WTC11 (cell line): ENCODE measurements at regions not wholly inside any gene's neighbourhood (a gene's known extent, or its start where the extent isn't known, plus 50 kb on each side); places are given as distances from the start of the nearest gene placed in this dataset.
"Not testable (repeated sequence)": the region's sequence is repeated elsewhere in the genome, so short reads cannot be mapped to it uniquely, and the experiment has no call there.

Experiments
- ATAC-seq: fragments of 200-7000 bp; cut with Tn5 transposase; 2 replicates; pipeline ENCODE4 v1.10.0; 2021; ENCODE audit warnings: mild to moderate bottlenecking, moderate library complexity
- CTCF ChIA-PET: fragments of 300-600 bp; sonication (Branson Sonifier 250); formaldehyde crosslinking; loops from one replicate; lab custom pipeline; 2021; ENCODE audit warnings: antibody characterized with exemption; lab: Charles Lee
- POLR2A ChIA-PET: fragments of 350-600 bp; sonication (Branson Sonifier 250); formaldehyde crosslinking; loops from one replicate; lab custom pipeline; 2021; ENCODE audit warnings: antibody characterized with exemption; lab: Charles Lee
- DNase-seq: peaks from one replicate; pipeline ENCODE4 v3.0.0; 2021; ENCODE audit warnings: low spot score
- H3K27ac Mint-ChIP-seq: 2 replicates; pipeline ENCODE4 v1.8.0; 2021; ENCODE audit warnings: mixed read lengths
- H3K27me3 Mint-ChIP-seq: 2 replicates; pipeline ENCODE4 v1.8.0; 2021; ENCODE audit warnings: low read depth, mild to moderate bottlenecking, moderate library complexity, mixed read lengths
- H3K36me3 Mint-ChIP-seq: 2 replicates; pipeline ENCODE4 v1.8.0; 2021; ENCODE audit warnings: mixed read lengths
- H3K4me1 Mint-ChIP-seq: 2 replicates; pipeline ENCODE4 v1.8.0; 2022; ENCODE audit warnings: mixed read lengths
- H3K4me3 Mint-ChIP-seq: 2 replicates; pipeline ENCODE4 v1.8.0; 2021; ENCODE audit warnings: mild to moderate bottlenecking, moderate library complexity, mixed read lengths
- H3K9me3 Mint-ChIP-seq: 2 replicates; pipeline ENCODE4 v1.8.0; 2021; ENCODE audit warnings: mixed read lengths
- AR ChIP-seq: fragments of 250-450 bp; sonication (Bioruptor Pico); IDR thresholded peaks from 2 replicates; pipeline ENCODE4 v1.9.0; 2021; ENCODE audit warnings: mild to moderate bottlenecking
- ATF3 ChIP-seq: sonication (generic); formaldehyde crosslinking; conservative IDR thresholded peaks from 2 replicates; pipeline ENCODE4 v1.8.1; 2022; ENCODE audit warnings: mild to moderate bottlenecking, missing genetic modification reagents
- E2F4 ChIP-seq: sonication (generic); formaldehyde crosslinking; IDR thresholded peaks from 2 replicates; pipeline ENCODE4 v1.8.1; 2022; ENCODE audit warnings: low read depth, mild to moderate bottlenecking, moderate library complexity, missing genetic modification reagents, borderline replicate concordance
- ELF4 ChIP-seq: sonication (generic); formaldehyde crosslinking; IDR thresholded peaks from 2 replicates; pipeline ENCODE4 v1.8.1; 2022; ENCODE audit warnings: low read depth, mild to moderate bottlenecking, moderate library complexity, missing genetic modification reagents
- FOXP1 ChIP-seq: sonication (generic); formaldehyde crosslinking; IDR thresholded peaks from 2 replicates; pipeline ENCODE4 v1.8.0; 2022; ENCODE audit warnings: missing genetic modification reagents, mild to moderate bottlenecking, moderate library complexity, borderline replicate concordance
- GABPB1 ChIP-seq: sonication (generic); formaldehyde crosslinking; IDR thresholded peaks from 2 replicates; pipeline ENCODE4 v1.8.1; 2023; ENCODE audit warnings: mild to moderate bottlenecking, missing genetic modification reagents
- HMGA2 ChIP-seq: fragments of 250-450 bp; sonication (Bioruptor Pico); IDR thresholded peaks from 2 replicates; pipeline ENCODE4 v1.4.0; 2021; ENCODE audit warnings: mild to moderate bottlenecking, moderate library complexity
- IRF1 ChIP-seq: sonication (generic); formaldehyde crosslinking; IDR thresholded peaks from 2 replicates; pipeline ENCODE4 v1.8.0; 2023; ENCODE audit warnings: missing genetic modification reagents
- NR3C1 ChIP-seq: sonication (generic); formaldehyde crosslinking; conservative IDR thresholded peaks from 2 replicates; pipeline ENCODE4 v1.8.1; 2023; ENCODE audit warnings: low read depth, mild to moderate bottlenecking, missing genetic modification reagents
- RORB ChIP-seq: fragments of 250-450 bp; sonication (Bioruptor Pico); IDR thresholded peaks from 2 replicates; pipeline ENCODE4 v1.9.0; 2021; ENCODE audit warnings: mild to moderate bottlenecking
- TEAD1 ChIP-seq: sonication (generic); formaldehyde crosslinking; IDR thresholded peaks from 2 replicates; pipeline ENCODE4 v1.8.0; 2022; ENCODE audit warnings: mild to moderate bottlenecking, missing genetic modification reagents
- ZNF138 ChIP-seq: sonication (generic); formaldehyde crosslinking; conservative IDR thresholded peaks from 2 replicates; pipeline ENCODE4 v1.8.1; 2022; ENCODE audit warnings: mild to moderate bottlenecking, moderate library complexity, missing genetic modification reagents
- ZNF317 ChIP-seq: sonication (generic); formaldehyde crosslinking; IDR thresholded peaks from 2 replicates; pipeline ENCODE4 v1.8.1; 2023; ENCODE audit warnings: low read depth, mild to moderate bottlenecking, moderate library complexity, missing genetic modification reagents, borderline replicate concordance
- ZNF396 ChIP-seq: fragments of 250-450 bp; sonication (Bioruptor Pico); IDR thresholded peaks from 2 replicates; pipeline ENCODE4 v1.8.0; 2021; ENCODE audit warnings: mild to moderate bottlenecking, moderate library complexity, borderline replicate concordance
- ZSCAN18 ChIP-seq: fragments of 250-450 bp; sonication (Bioruptor Pico); IDR thresholded peaks from 2 replicates; pipeline ENCODE4 v2.1.2; 2022; ENCODE audit warnings: mild to moderate bottlenecking, moderate library complexity
- TF ChIP-seq, protein P1 (sequence below): fragments of 250-450 bp; sonication (Bioruptor Pico); IDR thresholded peaks from 2 replicates; pipeline ENCODE4 v1.8.0; 2021; ENCODE audit warnings: mild to moderate bottlenecking
- TF ChIP-seq, protein P2 (sequence below): sonication (generic); formaldehyde crosslinking; IDR thresholded peaks from 2 replicates; pipeline ENCODE4 v1.8.0; 2022; ENCODE audit warnings: mild to moderate bottlenecking, missing genetic modification reagents

- CTCF ChIA-PET, result no interaction called here
- H3K27me3 Mint-ChIP-seq, result no peaks in the 10 kb centered on the region
- no peak for TF ChIP-seq TEAD1 (CRISPR knock-in tag)
- no peak for TF ChIP-seq ELF4 (CRISPR knock-in tag)
These were observed 92.5 kb upstream of the NAP1L1 start for GRCh38 chr12:76176940-76177339.

GRCh38 chr12:76175946-76176345 lies 91.5 kb upstream of the NAP1L1 start:
- ATAC-seq, H3K36me3 Mint-ChIP-seq, CTCF ChIA-PET, H3K4me3 Mint-ChIP-seq, H3K9me3 Mint-ChIP-seq, H3K27ac Mint-ChIP-seq, H3K4me1 Mint-ChIP-seq, DNase-seq, POLR2A ChIA-PET, H3K27me3 Mint-ChIP-seq: not testable (repeated sequence)

More at GRCh38 chr12:76176940-76177339, 92.5 kb upstream of the NAP1L1 start:
- DNase-seq (no peak), ATAC-seq (no peak)
- H3K36me3 Mint-ChIP-seq, result no peaks in the 10 kb centered on the region
- no peaks in the 10 kb centered on the region for H3K9me3 Mint-ChIP-seq
- POLR2A ChIA-PET, result no interaction called here
- no peaks in the 10 kb centered on the region for H3K4me1 Mint-ChIP-seq
- H3K4me3 Mint-ChIP-seq, result no peak overlapping the region
- no peak overlapping the region for H3K27ac Mint-ChIP-seq

GRCh38 chr12:76173756-76174155 lies 89.3 kb upstream of the NAP1L1 start:
- POLR2A ChIA-PET, result no interaction called here

More at GRCh38 chr12:76173756-76174155, 89.3 kb upstream of the NAP1L1 start:
- no peak overlapping the region for H3K4me3 Mint-ChIP-seq
- ATAC-seq (no peak), DNase-seq (no peak)
- H3K27ac Mint-ChIP-seq, result no peak overlapping the region
- H3K4me1 Mint-ChIP-seq, result peaks cover 2% of the 10 kb centered on the region; the same call in 1 of the 2 replicates
- no peaks in the 10 kb centered on the region for H3K27me3 Mint-ChIP-seq
- H3K36me3 Mint-ChIP-seq, result peaks cover 3% of the 10 kb centered on the region; the same call in 1 of the 2 replicates
- CTCF ChIA-PET, result no interaction called here
- H3K9me3 Mint-ChIP-seq, result peaks cover 13% of the 10 kb centered on the region
- TF ChIP-seq ZNF396 (no peak), ZNF138 (CRISPR knock-in tag) (no peak), ZNF317 (CRISPR knock-in tag) (no peak), FOXP1 (no peak), GABPB1 (no peak), NR3C1 (CRISPR knock-in tag) (no peak), IRF1 (no peak), HMGA2 (CRISPR knock-in tag) (no peak), ZSCAN18 (CRISPR knock-in tag) (no peak), E2F4 (CRISPR knock-in tag) (no peak), RORB (CRISPR knock-in tag) (no peak), ATF3 (CRISPR knock-in tag) (no peak), AR (no peak)
- TF ChIP-seq, protein P1, sequence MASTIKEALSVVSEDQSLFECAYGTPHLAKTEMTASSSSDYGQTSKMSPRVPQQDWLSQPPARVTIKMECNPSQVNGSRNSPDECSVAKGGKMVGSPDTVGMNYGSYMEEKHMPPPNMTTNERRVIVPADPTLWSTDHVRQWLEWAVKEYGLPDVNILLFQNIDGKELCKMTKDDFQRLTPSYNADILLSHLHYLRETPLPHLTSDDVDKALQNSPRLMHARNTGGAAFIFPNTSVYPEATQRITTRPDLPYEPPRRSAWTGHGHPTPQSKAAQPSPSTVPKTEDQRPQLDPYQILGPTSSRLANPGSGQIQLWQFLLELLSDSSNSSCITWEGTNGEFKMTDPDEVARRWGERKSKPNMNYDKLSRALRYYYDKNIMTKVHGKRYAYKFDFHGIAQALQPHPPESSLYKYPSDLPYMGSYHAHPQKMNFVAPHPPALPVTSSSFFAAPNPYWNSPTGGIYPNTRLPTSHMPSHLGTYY (CRISPR knock-in tag), result no peak
- TF ChIP-seq, protein P2, sequence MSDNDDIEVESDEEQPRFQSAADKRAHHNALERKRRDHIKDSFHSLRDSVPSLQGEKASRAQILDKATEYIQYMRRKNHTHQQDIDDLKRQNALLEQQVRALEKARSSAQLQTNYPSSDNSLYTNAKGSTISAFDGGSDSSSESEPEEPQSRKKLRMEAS (CRISPR knock-in tag), result no peak
